ENCODE measurements at regions not wholly inside any gene's neighbourhood (a gene's known extent, or its start where the extent isn't known, plus 50 kb on each side); places are given as distances from the start of the nearest gene placed in this dataset.

GRCh38 chr3:95607926-95608325, 1206.5 kb upstream of the EPHA6 start:
- Histone ChIP-seq H3K9me3 (replicated peaks in 1 of 3) (no peaks in the 10 kb centered on the region), H3K27me3 (no peaks in the 10 kb centered on the region), H3K4me3 (no peak overlapping the region), H3K4me1 (replicated peaks in 1 of 2) (no peaks in the 10 kb centered on the region), H3K36me3 (replicated peaks in 1 of 2) (no peaks in the 10 kb centered on the region), H3K27ac (no peak overlapping the region)
- no peak for DNase-seq
- TF ChIP-seq, protein P1, sequence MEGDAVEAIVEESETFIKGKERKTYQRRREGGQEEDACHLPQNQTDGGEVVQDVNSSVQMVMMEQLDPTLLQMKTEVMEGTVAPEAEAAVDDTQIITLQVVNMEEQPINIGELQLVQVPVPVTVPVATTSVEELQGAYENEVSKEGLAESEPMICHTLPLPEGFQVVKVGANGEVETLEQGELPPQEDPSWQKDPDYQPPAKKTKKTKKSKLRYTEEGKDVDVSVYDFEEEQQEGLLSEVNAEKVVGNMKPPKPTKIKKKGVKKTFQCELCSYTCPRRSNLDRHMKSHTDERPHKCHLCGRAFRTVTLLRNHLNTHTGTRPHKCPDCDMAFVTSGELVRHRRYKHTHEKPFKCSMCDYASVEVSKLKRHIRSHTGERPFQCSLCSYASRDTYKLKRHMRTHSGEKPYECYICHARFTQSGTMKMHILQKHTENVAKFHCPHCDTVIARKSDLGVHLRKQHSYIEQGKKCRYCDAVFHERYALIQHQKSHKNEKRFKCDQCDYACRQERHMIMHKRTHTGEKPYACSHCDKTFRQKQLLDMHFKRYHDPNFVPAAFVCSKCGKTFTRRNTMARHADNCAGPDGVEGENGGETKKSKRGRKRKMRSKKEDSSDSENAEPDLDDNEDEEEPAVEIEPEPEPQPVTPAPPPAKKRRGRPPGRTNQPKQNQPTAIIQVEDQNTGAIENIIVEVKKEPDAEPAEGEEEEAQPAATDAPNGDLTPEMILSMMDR (IDR thresholded peaks at IDR 0.05): no peak
- no peak for TF ChIP-seq POLR2A (IDR thresholded peaks at IDR 0.05)
- intact Hi-C loops (cut with DNase I): no loop called here
- WGBS, 4 donors: 63 to 74% (median 66%) methylated on average over 1 of the region's 1 CpG

DNA sequence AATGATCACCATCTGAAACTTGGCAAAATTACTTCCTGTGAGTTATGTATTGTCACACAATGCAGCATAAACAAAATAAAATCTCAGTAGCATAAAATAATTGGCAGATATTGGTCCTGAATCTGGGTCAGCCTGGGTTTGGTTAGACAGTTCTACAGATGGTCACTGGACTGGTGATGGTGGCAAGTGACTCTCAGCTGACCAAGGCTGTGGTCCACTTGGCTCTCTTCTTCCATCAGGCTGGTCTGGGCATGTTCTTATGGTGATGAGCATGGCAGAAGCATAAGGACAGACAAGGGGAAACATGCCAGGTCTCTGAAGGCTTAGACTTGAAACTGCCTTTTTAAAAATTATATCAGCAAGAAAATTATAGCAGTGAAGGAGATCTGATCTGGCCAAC, 1205.0 kb upstream of the EPHA6 start:
- no peaks in the 10 kb centered on the region for H3K4me1 ChIP-seq (replicated peaks in 1 of 2)
- no peaks in the 10 kb centered on the region for H3K36me3 ChIP-seq (replicated peaks in 1 of 2)
- H3K4me3 ChIP-seq: no peak overlapping the region
- no peaks in the 10 kb centered on the region for H3K27me3 ChIP-seq
- H3K27ac ChIP-seq: no peak overlapping the region
- DNase-seq: no peak
- H3K9me3 ChIP-seq (replicated peaks in 1 of 3): no peaks in the 10 kb centered on the region
- TF ChIP-seq POLR2A (IDR thresholded peaks at IDR 0.05): no peak
- TF ChIP-seq, protein P1 (IDR thresholded peaks at IDR 0.05): no peak
- intact Hi-C loops (cut with DNase I): no loop called here

GRCh38 chr3:95612611-95613010, 1201.8 kb upstream of the EPHA6 start:
- intact Hi-C loops (cut with DNase I): no loop called here
- TF ChIP-seq POLR2A (IDR thresholded peaks at IDR 0.05): no peak
- TF ChIP-seq, protein P1 (IDR thresholded peaks at IDR 0.05): no peak
- Histone ChIP-seq H3K4me1 (replicated peaks in 1 of 2) (no peaks in the 10 kb centered on the region), H3K9me3 (replicated peaks in 1 of 3) (no peaks in the 10 kb centered on the region), H3K27me3 (no peaks in the 10 kb centered on the region), H3K36me3 (replicated peaks in 1 of 2) (no peaks in the 10 kb centered on the region), H3K4me3 (no peak overlapping the region), H3K27ac (no peak overlapping the region)
- DNase-seq: no peak

DNA sequence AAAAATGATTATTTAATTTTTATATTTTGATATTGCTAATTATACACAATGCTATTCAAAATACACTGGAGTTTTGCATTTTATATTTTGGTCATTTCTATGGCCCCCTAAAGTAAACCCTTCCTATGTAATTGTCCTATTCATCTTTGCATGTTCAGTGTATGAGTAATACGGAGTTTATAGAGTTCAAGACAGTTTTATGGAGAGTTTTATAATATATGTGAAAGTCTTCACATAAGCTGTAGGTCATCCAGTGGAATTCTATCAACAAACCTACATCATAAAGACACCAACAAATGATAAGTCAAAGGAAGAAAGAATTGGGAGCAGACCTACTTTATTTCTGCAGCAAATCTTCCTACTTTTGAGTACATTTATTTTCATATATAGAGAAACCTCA, 1200.4 kb upstream of the EPHA6 start:
- H3K4me1 ChIP-seq (replicated peaks in 1 of 2): no peaks in the 10 kb centered on the region
- no peaks in the 10 kb centered on the region for H3K9me3 ChIP-seq (replicated peaks in 1 of 3)
- no peak overlapping the region for H3K27ac ChIP-seq
- TF ChIP-seq, protein P1 (IDR thresholded peaks at IDR 0.05): no peak
- TF ChIP-seq POLR2A (IDR thresholded peaks at IDR 0.05): no peak
- 33 to 54% (median 50%) methylated on average over 1 of the region's 1 CpG for WGBS, 4 donors
- no peak for DNase-seq
- no peaks in the 10 kb centered on the region for H3K27me3 ChIP-seq
- H3K4me3 ChIP-seq: no peak overlapping the region
- no peaks in the 10 kb centered on the region for H3K36me3 ChIP-seq (replicated peaks in 1 of 2)
- intact Hi-C loops (cut with DNase I): no loop called here
